Keratinocyte (primary cell): ENCODE measurements at regions not wholly inside any gene's neighbourhood (a gene's known extent, or its start where the extent isn't known, plus 50 kb on each side); places are given as distances from the start of the nearest gene placed in this dataset.

Source experiments
- EZH2 ChIP-seq: IDR thresholded peaks from one replicate; pipeline ENCODE4 v1.6.1; 2012; ENCODE audit warnings: inconsistent platforms, mild to moderate bottlenecking, low read length, moderate library complexity
- TF ChIP-seq, protein P1 (sequence below), 3 experiments: IDR thresholded peaks in 1 of 3; conservative IDR thresholded peaks in 1 of 3; optimal IDR thresholded peaks in 1 of 3; 2 replicates in 2 of 3; 3 replicates in 1 of 3; pipeline versions ENCODE3 to v1.5.1; 2011; ENCODE audit warnings: low read length in 3 of 3, mild to moderate bottlenecking in 3 of 3, moderate library complexity in 2 of 3, control low read depth in 1 of 3, inconsistent platforms in 1 of 3; ENCODE audit not compliant: insufficient read depth in 2 of 3; ENCODE audit errors: extremely low read depth in 1 of 3

GRCh38 chr18:41706301-41706700, 248.7 kb upstream of the PIK3C3 start:
- TF ChIP-seq, protein P1, sequence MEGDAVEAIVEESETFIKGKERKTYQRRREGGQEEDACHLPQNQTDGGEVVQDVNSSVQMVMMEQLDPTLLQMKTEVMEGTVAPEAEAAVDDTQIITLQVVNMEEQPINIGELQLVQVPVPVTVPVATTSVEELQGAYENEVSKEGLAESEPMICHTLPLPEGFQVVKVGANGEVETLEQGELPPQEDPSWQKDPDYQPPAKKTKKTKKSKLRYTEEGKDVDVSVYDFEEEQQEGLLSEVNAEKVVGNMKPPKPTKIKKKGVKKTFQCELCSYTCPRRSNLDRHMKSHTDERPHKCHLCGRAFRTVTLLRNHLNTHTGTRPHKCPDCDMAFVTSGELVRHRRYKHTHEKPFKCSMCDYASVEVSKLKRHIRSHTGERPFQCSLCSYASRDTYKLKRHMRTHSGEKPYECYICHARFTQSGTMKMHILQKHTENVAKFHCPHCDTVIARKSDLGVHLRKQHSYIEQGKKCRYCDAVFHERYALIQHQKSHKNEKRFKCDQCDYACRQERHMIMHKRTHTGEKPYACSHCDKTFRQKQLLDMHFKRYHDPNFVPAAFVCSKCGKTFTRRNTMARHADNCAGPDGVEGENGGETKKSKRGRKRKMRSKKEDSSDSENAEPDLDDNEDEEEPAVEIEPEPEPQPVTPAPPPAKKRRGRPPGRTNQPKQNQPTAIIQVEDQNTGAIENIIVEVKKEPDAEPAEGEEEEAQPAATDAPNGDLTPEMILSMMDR (optimal IDR thresholded peaks at IDR 0.05 in 1 of 3, IDR thresholded peaks at IDR 0.05 in 1 of 3, conservative IDR thresholded peaks at IDR 0.05 in 1 of 3; ENCODE audit: extremely low read depth in 1 of 3, insufficient read depth in 2 of 3, low read length in 3 of 3): no peak
- TF ChIP-seq EZH2: no peak
